Colonic mucosa (tissue), 4 donors: ENCODE measurements at regions not wholly inside any gene's neighbourhood (a gene's known extent, or its start where the extent isn't known, plus 50 kb on each side); places are given as distances from the start of the nearest gene placed in this dataset.

Source experiments
- DNase-seq: peaks from one replicate; pipeline ENCODE4 v3.0.0-alpha.2; 2020
- H3K27ac ChIP-seq: fragments of 200-600 bp; one replicate; pipeline ENCODE4 v1.8.0; 2021
- H3K27me3 ChIP-seq: fragments of 200-600 bp; one replicate; pipeline ENCODE4 v1.8.0; 2021
- H3K36me3 ChIP-seq: fragments of 200-600 bp; one replicate; pipeline ENCODE4 v1.8.0; 2021
- H3K4me1 ChIP-seq: fragments of 200-600 bp; one replicate; pipeline ENCODE4 v1.8.0; 2021; ENCODE audit warnings: mild to moderate bottlenecking
- H3K4me3 ChIP-seq: fragments of 200-600 bp; one replicate; pipeline ENCODE4 v1.8.0; 2021
- H3K9ac ChIP-seq, 2 donors: one replicate each; pipeline ENCODE4 v1.7.0; 2013; ENCODE audit warnings: control low read depth in 2 of 2, low read depth in 2 of 2, low read length in 2 of 2
- H3K9me3 ChIP-seq: fragments of 200-600 bp; one replicate; pipeline ENCODE4 v1.8.0; 2021
- CTCF ChIP-seq: fragments of 200-600 bp; IDR thresholded peaks from one replicate; pipeline ENCODE4 v1.8.0; 2022; ENCODE audit warnings: antibody characterized with exemption, mild to moderate bottlenecking
- intact Hi-C: fragments of 100-400 bp; cut with DNase I; formaldehyde crosslinking; loops from one replicate; pipeline ENCODE4 v1.14.1; 2022
- donor health status: healthy.
- donor health status: DM: no; HTN: no; CAD: no.
- donor health status: DM: no; HTN: no; CAD: no.

- Histone ChIP-seq H3K4me1 (no peaks in the 10 kb centered on the region), H3K4me3 (no peak overlapping the region), H3K27me3 (no peaks in the 10 kb centered on the region), H3K9me3 (no peaks in the 10 kb centered on the region), H3K9ac (no peak overlapping the region), H3K27ac (no peak overlapping the region), H3K36me3 (no peaks in the 10 kb centered on the region)
- DNase-seq: no peak
- intact Hi-C loops: no loop called here
- TF ChIP-seq CTCF: no peak
Measured at GRCh38 chr4:36652857-36653256, 371.4 kb downstream of the DTHD1 start.

- Histone ChIP-seq H3K4me1 (no peaks in the 10 kb centered on the region), H3K9me3 (no peaks in the 10 kb centered on the region), H3K27ac (no peak overlapping the region), H3K27me3 (no peaks in the 10 kb centered on the region), H3K9ac (no peak overlapping the region), H3K36me3 (no peaks in the 10 kb centered on the region), H3K4me3 (no peak overlapping the region)
- intact Hi-C loops: no loop called here
- no peak for TF ChIP-seq CTCF
- no peak for DNase-seq
Measured at GRCh38 chr4:36665985-36666527, 384.6 kb downstream of the DTHD1 start.

- no peak for TF ChIP-seq CTCF
- no peaks in the 10 kb centered on the region for H3K36me3 ChIP-seq
Measured at GRCh38 chr4:36675436-36675835, 394.0 kb downstream of the DTHD1 start.

GRCh38 chr4:36676139-36677050 is 395.0 kb downstream of the DTHD1 start:
- Histone ChIP-seq H3K9ac (no peak overlapping the region), H3K36me3 (no peaks in the 10 kb centered on the region), H3K4me1 (no peaks in the 10 kb centered on the region), H3K4me3 (no peak overlapping the region), H3K9me3 (no peaks in the 10 kb centered on the region), H3K27me3 (no peaks in the 10 kb centered on the region), H3K27ac (no peak overlapping the region)
- intact Hi-C loops: no loop called here
- TF ChIP-seq CTCF: no peak
- DNase-seq: no peak

More at GRCh38 chr4:36675436-36675835, 394.0 kb downstream of the DTHD1 start:
- no peaks in the 10 kb centered on the region for H3K27me3 ChIP-seq
- H3K9me3 ChIP-seq: no peaks in the 10 kb centered on the region
- H3K4me1 ChIP-seq: no peaks in the 10 kb centered on the region
- no peak for DNase-seq
- no peak overlapping the region for H3K9ac ChIP-seq
- intact Hi-C loops: no loop called here
- no peak overlapping the region for H3K4me3 ChIP-seq
- H3K27ac ChIP-seq: no peak overlapping the region

- Histone ChIP-seq H3K9me3 (no peaks in the 10 kb centered on the region), H3K27me3 (no peaks in the 10 kb centered on the region), H3K36me3 (no peaks in the 10 kb centered on the region), H3K9ac (no peak overlapping the region), H3K27ac (no peak overlapping the region), H3K4me1 (no peaks in the 10 kb centered on the region), H3K4me3 (no peak overlapping the region)
- intact Hi-C loops: no loop called here
- TF ChIP-seq CTCF: no peak
- DNase-seq: no peak
Measured at GRCh38 chr4:36677112-36677511, 395.7 kb downstream of the DTHD1 start.
